ENCODE measurements at regions not wholly inside any gene's neighbourhood (a gene's known extent, or its start where the extent isn't known, plus 50 kb on each side); places are given as distances from the start of the nearest gene placed in this dataset.
"Not testable (repeated sequence)": the region's sequence is repeated elsewhere in the genome, so short reads cannot be mapped to it uniquely, and the experiment has no call there.

- TF ChIP-seq OSR1 (CRISPR knock-in tag; IDR thresholded peaks at IDR 0.05) (no peak), ZNF565 (CRISPR knock-in tag; conservative IDR thresholded peaks at IDR 0.05; ENCODE audit: low read depth) (no peak), ARNTL (CRISPR knock-in tag; IDR thresholded peaks at IDR 0.05; ENCODE audit: borderline replicate concordance, low read depth) (no peak), GLIS3 (CRISPR knock-in tag; IDR thresholded peaks at IDR 0.05) (no peak), SNAI2 (CRISPR knock-in tag; IDR thresholded peaks at IDR 0.05) (no peak), TOX (CRISPR knock-in tag; IDR thresholded peaks at IDR 0.05; ENCODE audit: borderline replicate concordance) (no peak), ZC3H10 (CRISPR knock-in tag; IDR thresholded peaks at IDR 0.05) (no peak), ZFP3 (CRISPR knock-in tag; IDR thresholded peaks at IDR 0.05) (no peak), RARB (CRISPR knock-in tag; IDR thresholded peaks at IDR 0.05) (no peak), PPARA (CRISPR knock-in tag; IDR thresholded peaks at IDR 0.05; ENCODE audit: borderline replicate concordance) (no peak)
- TF ChIP-seq, protein P1, sequence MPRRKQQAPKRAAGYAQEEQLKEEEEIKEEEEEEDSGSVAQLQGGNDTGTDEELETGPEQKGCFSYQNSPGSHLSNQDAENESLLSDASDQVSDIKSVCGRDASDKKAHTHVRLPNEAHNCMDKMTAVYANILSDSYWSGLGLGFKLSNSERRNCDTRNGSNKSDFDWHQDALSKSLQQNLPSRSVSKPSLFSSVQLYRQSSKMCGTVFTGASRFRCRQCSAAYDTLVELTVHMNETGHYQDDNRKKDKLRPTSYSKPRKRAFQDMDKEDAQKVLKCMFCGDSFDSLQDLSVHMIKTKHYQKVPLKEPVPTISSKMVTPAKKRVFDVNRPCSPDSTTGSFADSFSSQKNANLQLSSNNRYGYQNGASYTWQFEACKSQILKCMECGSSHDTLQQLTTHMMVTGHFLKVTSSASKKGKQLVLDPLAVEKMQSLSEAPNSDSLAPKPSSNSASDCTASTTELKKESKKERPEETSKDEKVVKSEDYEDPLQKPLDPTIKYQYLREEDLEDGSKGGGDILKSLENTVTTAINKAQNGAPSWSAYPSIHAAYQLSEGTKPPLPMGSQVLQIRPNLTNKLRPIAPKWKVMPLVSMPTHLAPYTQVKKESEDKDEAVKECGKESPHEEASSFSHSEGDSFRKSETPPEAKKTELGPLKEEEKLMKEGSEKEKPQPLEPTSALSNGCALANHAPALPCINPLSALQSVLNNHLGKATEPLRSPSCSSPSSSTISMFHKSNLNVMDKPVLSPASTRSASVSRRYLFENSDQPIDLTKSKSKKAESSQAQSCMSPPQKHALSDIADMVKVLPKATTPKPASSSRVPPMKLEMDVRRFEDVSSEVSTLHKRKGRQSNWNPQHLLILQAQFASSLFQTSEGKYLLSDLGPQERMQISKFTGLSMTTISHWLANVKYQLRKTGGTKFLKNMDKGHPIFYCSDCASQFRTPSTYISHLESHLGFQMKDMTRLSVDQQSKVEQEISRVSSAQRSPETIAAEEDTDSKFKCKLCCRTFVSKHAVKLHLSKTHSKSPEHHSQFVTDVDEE (CRISPR knock-in tag; IDR thresholded peaks at IDR 0.05), result no peak
- TF ChIP-seq, protein P2, sequence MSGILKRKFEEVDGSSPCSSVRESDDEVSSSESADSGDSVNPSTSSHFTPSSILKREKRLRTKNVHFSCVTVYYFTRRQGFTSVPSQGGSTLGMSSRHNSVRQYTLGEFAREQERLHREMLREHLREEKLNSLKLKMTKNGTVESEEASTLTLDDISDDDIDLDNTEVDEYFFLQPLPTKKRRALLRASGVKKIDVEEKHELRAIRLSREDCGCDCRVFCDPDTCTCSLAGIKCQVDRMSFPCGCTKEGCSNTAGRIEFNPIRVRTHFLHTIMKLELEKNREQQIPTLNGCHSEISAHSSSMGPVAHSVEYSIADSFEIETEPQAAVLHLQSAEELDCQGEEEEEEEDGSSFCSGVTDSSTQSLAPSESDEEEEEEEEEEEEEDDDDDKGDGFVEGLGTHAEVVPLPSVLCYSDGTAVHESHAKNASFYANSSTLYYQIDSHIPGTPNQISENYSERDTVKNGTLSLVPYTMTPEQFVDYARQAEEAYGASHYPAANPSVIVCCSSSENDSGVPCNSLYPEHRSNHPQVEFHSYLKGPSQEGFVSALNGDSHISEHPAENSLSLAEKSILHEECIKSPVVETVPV (CRISPR knock-in tag; IDR thresholded peaks at IDR 0.05), result no peak
- TF ChIP-seq, protein P3, sequence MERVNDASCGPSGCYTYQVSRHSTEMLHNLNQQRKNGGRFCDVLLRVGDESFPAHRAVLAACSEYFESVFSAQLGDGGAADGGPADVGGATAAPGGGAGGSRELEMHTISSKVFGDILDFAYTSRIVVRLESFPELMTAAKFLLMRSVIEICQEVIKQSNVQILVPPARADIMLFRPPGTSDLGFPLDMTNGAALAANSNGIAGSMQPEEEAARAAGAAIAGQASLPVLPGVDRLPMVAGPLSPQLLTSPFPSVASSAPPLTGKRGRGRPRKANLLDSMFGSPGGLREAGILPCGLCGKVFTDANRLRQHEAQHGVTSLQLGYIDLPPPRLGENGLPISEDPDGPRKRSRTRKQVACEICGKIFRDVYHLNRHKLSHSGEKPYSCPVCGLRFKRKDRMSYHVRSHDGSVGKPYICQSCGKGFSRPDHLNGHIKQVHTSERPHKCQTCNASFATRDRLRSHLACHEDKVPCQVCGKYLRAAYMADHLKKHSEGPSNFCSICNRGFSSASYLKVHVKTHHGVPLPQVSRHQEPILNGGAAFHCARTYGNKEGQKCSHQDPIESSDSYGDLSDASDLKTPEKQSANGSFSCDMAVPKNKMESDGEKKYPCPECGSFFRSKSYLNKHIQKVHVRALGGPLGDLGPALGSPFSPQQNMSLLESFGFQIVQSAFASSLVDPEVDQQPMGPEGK (CRISPR knock-in tag; IDR thresholded peaks at IDR 0.05; ENCODE audit: borderline replicate concordance), result no peak
- ATAC-seq, result no peak
Measured at GRCh38 chr3:6468589-6468988, 392.3 kb upstream of the GRM7 start.

DNA sequence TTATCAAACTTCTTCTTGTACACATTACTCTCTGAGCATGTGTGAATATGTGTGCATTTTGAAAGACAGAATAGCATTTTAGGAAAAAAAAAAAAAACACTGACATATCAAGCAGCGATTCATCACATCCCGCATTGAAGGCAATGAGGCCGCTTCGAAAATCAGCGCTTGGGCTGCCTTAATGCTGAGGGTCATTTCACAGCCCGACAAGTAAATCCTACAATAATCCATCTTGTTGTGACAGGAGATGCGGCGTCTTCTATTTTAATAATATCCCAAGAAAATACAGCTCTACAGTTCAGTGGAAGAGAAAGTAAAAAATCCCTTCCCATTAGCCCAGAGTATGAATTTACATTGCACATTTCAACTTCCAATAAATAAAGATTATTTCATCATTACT, 389.2 kb upstream of the GRM7 start:
- TF ChIP-seq ISL1 (CRISPR knock-in tag; IDR thresholded peaks at IDR 0.05) (no peak), ZNF8 (CRISPR knock-in tag; IDR thresholded peaks at IDR 0.05) (no peak), ESRRG (CRISPR knock-in tag; IDR thresholded peaks at IDR 0.05) (no peak), GLIS3 (CRISPR knock-in tag; IDR thresholded peaks at IDR 0.05) (no peak), ZNF70 (CRISPR knock-in tag; IDR thresholded peaks at IDR 0.05) (no peak), OSR1 (CRISPR knock-in tag; IDR thresholded peaks at IDR 0.05) (no peak), ZC3H10 (CRISPR knock-in tag; IDR thresholded peaks at IDR 0.05) (no peak)
- TF ChIP-seq, protein P2 (CRISPR knock-in tag; IDR thresholded peaks at IDR 0.05), result no peak
- TF ChIP-seq, protein P1 (CRISPR knock-in tag; IDR thresholded peaks at IDR 0.05), result no peak
- ATAC-seq, result no peak

- not testable (repeated sequence) for ATAC-seq
Measured at GRCh38 chr3:6490487-6491327, 370.2 kb upstream of the GRM7 start.
